Coronary artery (tissue), 2 donors: ENCODE measurements at regions not wholly inside any gene's neighbourhood (a gene's known extent, or its start where the extent isn't known, plus 50 kb on each side); places are given as distances from the start of the nearest gene placed in this dataset.
A peak's percentile ranks its signal among the peaks of the same experiment; 100 is the strongest.

Source experiments
- DNase-seq: peaks from one replicate; pipeline ENCODE4 v3.0.0-alpha.2; 2017; ENCODE audit warnings: low spot score
- H3K27ac ChIP-seq, 2 donors: fragments of 200-600 bp; sonication (generic); one replicate each; pipeline ENCODE4 v1.5.1; 2016 to 2019
- H3K4me3 ChIP-seq: fragments of 200-600 bp; sonication (generic); 2 replicates; pipeline ENCODE4 v1.5.1; 2016; ENCODE audit warnings: mild to moderate bottlenecking, moderate library complexity
- CTCF ChIP-seq: fragments of 200-600 bp; sonication (generic); IDR thresholded peaks from one replicate; pipeline ENCODE4 v1.5.1; 2019; ENCODE audit warnings: antibody characterized with exemption

- TF ChIP-seq CTCF = no peak
- Histone ChIP-seq H3K4me3 (no peak overlapping the region), H3K27ac (no peak overlapping the region)
- no peak for DNase-seq
Observed at GRCh38 chr4:37762991-37763368, 63.5 kb upstream of the PGM2 start.

GRCh38 chr4:37762294-37762990 is 64.0 kb upstream of the PGM2 start:
- TF ChIP-seq CTCF = no peak
- H3K27ac ChIP-seq = no peak overlapping the region
- DNase-seq = no peak
- H3K4me3 ChIP-seq = no peak overlapping the region

GRCh38 chr4:37760840-37761239 is 65.6 kb upstream of the PGM2 start:
- no peak for DNase-seq
- Histone ChIP-seq H3K27ac (no peak overlapping the region), H3K4me3 (no peak overlapping the region)
- no peak for TF ChIP-seq CTCF

GRCh38 chr4:37759833-37760232 is 66.7 kb upstream of the PGM2 start:
- no peak overlapping the region for H3K27ac ChIP-seq
- H3K4me3 ChIP-seq = no peak overlapping the region
- DNase-seq = no peak
- TF ChIP-seq CTCF = no peak

GRCh38 chr4:37758226-37758625 is 68.3 kb upstream of the PGM2 start:
- Histone ChIP-seq H3K4me3 (no peak overlapping the region), H3K27ac (peak overlapping the region in 1 of 2 donors; percentile 44)
- DNase-seq = no peak
- TF ChIP-seq CTCF = no peak

GRCh38 chr4:37757761-37758160 is 68.7 kb upstream of the PGM2 start:
- no peak overlapping the region for H3K4me3 ChIP-seq
- DNase-seq = no peak
- H3K27ac ChIP-seq = peak overlapping the region in 1 of 2 donors; percentile 26
- no peak for TF ChIP-seq CTCF

- H3K4me3 ChIP-seq = no peak overlapping the region
- H3K27ac ChIP-seq = peak overlapping the region in 1 of 2 donors; percentile 26
- no peak for DNase-seq
- TF ChIP-seq CTCF = no peak
Observed at GRCh38 chr4:37757121-37757520, 69.4 kb upstream of the PGM2 start.
